Choroid plexus epithelial cell (primary cell): ENCODE measurements at regions not wholly inside any gene's neighbourhood (a gene's known extent, or its start where the extent isn't known, plus 50 kb on each side); places are given as distances from the start of the nearest gene placed in this dataset.

Source experiments
- DNase-seq: peaks from one replicate; pipeline ENCODE4 v3.0.0-alpha.2; 2010; ENCODE audit warnings: low read depth
- H3K4me3 ChIP-seq: 2 replicates; pipeline ENCODE4 v1.5.1; 2011; ENCODE audit warnings: low read depth, mild to moderate bottlenecking, control low read depth, low read length, moderate library complexity
- TF ChIP-seq, protein P1 (sequence below): conservative IDR thresholded peaks from 2 replicates; pipeline ENCODE4 v1.5.1; 2011; ENCODE audit warnings: low read depth, mild to moderate bottlenecking, control low read depth, inconsistent platforms, low read length, moderate library complexity

DNA sequence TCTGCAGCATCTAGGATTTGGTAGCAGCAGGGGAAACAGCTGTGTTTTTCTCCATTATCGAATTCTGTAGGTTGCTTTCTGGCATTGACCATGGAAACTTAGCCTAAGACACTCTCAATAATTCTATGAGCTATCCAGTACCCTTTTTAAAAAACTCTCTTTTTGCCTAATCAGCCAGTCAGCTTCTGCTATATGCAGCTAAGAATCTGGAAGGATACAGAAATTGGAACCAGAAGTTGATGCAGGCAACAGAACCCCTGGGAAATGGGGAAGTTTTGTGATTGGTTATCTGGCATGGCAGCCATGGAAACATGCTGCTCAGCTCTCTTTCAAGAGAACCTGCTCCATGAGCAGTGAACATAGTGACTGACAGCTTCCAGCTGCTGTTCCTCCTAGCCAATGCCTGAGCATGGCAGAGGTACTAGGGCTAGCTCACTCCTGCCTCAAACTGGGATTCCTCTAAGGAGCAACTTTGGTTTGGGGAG is 417.6 kb upstream of the MAOA start:
- TF ChIP-seq, protein P1, sequence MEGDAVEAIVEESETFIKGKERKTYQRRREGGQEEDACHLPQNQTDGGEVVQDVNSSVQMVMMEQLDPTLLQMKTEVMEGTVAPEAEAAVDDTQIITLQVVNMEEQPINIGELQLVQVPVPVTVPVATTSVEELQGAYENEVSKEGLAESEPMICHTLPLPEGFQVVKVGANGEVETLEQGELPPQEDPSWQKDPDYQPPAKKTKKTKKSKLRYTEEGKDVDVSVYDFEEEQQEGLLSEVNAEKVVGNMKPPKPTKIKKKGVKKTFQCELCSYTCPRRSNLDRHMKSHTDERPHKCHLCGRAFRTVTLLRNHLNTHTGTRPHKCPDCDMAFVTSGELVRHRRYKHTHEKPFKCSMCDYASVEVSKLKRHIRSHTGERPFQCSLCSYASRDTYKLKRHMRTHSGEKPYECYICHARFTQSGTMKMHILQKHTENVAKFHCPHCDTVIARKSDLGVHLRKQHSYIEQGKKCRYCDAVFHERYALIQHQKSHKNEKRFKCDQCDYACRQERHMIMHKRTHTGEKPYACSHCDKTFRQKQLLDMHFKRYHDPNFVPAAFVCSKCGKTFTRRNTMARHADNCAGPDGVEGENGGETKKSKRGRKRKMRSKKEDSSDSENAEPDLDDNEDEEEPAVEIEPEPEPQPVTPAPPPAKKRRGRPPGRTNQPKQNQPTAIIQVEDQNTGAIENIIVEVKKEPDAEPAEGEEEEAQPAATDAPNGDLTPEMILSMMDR: no peak
- H3K4me3 ChIP-seq: no peak overlapping the region
- DNase-seq: no peak

DNA sequence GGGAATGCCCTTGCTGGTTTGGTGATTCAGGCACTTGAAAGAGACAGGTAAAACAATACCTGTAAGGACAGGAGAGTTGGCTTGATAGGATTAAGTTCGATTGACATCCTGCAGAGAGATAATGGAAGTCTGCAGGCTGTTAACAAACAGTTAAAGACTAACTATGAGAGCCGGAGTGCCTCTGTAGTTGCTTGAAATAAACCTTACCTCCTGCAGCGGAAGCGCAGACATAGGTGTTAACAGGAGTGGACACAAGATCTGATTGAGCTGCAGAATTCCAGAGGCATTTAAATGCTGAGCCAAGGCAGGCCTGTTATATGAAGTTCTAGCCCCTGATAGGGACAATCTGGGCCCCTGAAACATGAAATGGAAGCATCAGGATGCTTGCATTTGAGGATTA is 416.7 kb upstream of the MAOA start:
- TF ChIP-seq, protein P1: no peak
- H3K4me3 ChIP-seq: no peak overlapping the region

DNA sequence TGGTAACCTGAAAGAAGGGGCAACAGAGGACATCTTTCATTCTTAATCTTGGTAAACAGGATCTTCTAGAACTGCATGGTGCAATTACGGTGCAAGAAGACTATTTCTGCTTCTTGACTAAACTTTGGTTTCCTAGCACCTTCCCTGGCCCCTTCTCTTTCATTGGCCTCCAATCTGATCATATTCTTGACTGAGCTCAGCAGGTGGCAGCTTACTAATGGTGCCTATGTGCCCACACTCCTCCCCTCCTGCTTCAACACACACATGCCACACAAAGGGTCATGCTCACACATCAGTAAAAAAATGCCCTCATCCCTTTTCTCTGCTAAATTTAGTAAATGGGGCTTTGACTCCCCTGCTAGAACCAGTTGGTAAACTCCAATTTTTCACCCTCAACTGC is 400.5 kb upstream of the MAOA start:
- TF ChIP-seq, protein P1: no peak
- no peak for DNase-seq
- H3K4me3 ChIP-seq: no peak overlapping the region

More for the DNA sequence above, 416.7 kb upstream of the MAOA start:
- DNase-seq: no peak

DNA sequence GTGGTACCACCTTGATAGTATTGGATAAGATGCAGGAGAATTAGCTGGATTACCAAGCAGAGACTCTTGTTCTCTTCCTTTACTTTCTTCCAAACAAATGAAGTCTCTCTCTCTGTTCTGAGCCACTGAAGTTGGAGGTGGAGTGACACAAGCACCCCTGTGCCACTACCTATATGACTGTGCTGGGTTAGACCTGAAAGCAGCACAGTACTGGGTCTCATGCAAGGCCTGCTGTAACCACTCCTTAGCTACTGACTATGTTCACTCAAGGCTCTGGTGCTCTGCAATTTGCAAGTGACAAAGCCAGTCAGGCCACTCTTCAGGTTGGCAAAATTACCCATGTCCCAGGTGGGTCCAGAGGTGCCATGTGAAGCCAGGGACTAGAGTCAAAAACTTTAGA is 389.6 kb upstream of the MAOA start:
- DNase-seq: no peak
- no peak overlapping the region for H3K4me3 ChIP-seq
- TF ChIP-seq, protein P1: no peak

DNA sequence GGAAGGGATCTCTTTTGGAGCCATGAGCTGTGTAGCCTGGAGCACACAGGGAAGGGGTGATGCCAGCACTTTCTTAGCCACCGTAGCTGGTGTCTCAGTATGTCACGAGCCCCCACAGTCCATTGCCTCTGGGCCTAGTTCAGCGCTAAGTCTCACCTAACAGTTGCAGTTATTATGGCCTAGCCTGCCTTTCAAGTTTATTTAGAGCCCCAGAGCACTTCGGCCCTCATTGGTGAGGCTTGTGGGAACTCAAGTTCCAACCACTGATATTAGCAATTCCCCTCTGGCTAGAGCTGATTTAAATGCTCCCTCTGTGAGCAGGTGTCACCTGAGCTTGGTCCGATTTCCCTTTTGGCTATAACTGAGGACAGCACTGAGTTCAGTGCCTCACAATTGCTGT is 388.4 kb upstream of the MAOA start:
- no peak for DNase-seq
- no peak overlapping the region for H3K4me3 ChIP-seq
- TF ChIP-seq, protein P1: no peak

DNA sequence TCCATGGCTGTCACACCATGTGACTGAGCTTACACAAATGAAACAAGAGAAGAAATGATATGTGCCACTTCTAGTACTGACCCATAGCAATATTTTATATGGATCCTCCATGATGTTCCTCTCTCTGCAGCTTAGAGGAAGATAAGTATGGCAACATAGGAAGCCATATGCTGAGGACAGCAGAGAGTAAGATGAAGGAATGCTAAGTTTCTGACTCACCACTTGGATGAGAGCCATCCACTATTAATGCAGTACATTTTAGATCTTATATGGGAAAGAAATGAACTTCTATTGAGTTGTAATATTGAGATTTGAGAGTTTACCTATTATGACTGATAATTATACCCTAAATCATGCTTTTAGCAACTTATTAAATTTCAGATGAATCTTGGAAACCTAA is 386.9 kb upstream of the MAOA start:
- DNase-seq: peak; percentile 6
- H3K4me3 ChIP-seq: no peak overlapping the region
- TF ChIP-seq, protein P1: no peak

DNA sequence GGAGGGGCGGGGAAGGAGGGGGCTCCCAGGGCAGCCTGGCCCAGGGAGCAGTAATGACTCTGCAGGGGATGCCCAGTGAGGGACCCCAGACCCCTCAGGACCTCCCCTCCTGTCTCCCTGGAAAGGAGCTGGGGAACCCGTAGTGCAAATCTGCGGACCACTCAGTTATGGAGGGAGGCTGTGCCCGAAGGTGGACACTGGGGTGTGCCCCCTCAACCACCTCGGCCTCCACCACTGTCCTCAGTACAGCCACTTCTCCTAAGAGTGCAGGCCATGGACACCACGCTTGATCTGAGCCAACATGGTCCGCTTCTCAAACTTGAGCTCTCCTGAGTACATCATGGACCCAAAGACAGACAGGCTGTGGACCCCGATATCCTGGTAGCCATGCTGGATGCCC is 378.2 kb upstream of the MAOA start:
- H3K4me3 ChIP-seq: no peak overlapping the region
- TF ChIP-seq, protein P1: no peak
- DNase-seq: no peak
